H1 (cell line): ENCODE measurements at regions not wholly inside any gene's neighbourhood (a gene's known extent, or its start where the extent isn't known, plus 50 kb on each side); places are given as distances from the start of the nearest gene placed in this dataset.

Experiments used
- CTCF ChIA-PET: fragments of 300-600 bp; sonication (Branson Sonifier 250); formaldehyde crosslinking; loops from one replicate; lab custom pipeline; 2021; ENCODE audit not compliant: partially characterized antibody; lab: Charles Lee
- POLR2A ChIA-PET: fragments of 300-600 bp; sonication (Branson Sonifier 250); formaldehyde crosslinking; loops from one replicate; lab custom pipeline; 2021; ENCODE audit warnings: inconsistent platforms; ENCODE audit not compliant: partially characterized antibody; lab: Charles Lee
- DNase-seq, 2 experiments: peaks; one replicate each; pipeline versions ENCODE4 v3.0.0 to v3.0.0-alpha.2; 2010 to 2022; ENCODE audit warnings: low spot score in 2 of 2, low read depth in 1 of 2, mixed read lengths in 1 of 2
- FAIRE-seq: peaks from 2 replicates; lab custom pipeline; 2011; peaks lifted over from hg19 to GRCh38; lab: Jason Lieb, UNC
- H2AFZ ChIP-seq: 2 replicates; pipeline ENCODE4 v1.8.1; 2012; ENCODE audit warnings: low read length, inconsistent platforms
- H2AK5ac ChIP-seq: 2 replicates; pipeline ENCODE4 v1.6.1; 2013; ENCODE audit warnings: low read depth, low read length
- H2BK120ac ChIP-seq: replicated peaks from 2 replicates; pipeline ENCODE3; 2013; ENCODE audit warnings: low read depth, low read length, inconsistent platforms
- H2BK12ac ChIP-seq: 2 replicates; pipeline ENCODE4 v1.6.1; 2013; ENCODE audit warnings: low read depth, low read length
- H2BK15ac ChIP-seq: 2 replicates; pipeline ENCODE4 v1.6.1; 2013; ENCODE audit warnings: low read length
- H2BK20ac ChIP-seq: 2 replicates; pipeline ENCODE4 v1.6.1; 2013; ENCODE audit warnings: low read length
- H2BK5ac ChIP-seq: 2 replicates; pipeline ENCODE4 v1.6.1; 2013; ENCODE audit warnings: low read depth, low read length
- H3K14ac ChIP-seq: 2 replicates; pipeline ENCODE4 v1.6.1; 2013; ENCODE audit warnings: inconsistent platforms; ENCODE audit not compliant: insufficient read length
- H3K18ac ChIP-seq: 2 replicates; pipeline ENCODE4 v1.6.1; 2013; ENCODE audit warnings: low read length; ENCODE audit errors: extremely low read depth
- H3K23ac ChIP-seq: 2 replicates; pipeline ENCODE4 v1.6.1; 2013; ENCODE audit warnings: inconsistent platforms; ENCODE audit not compliant: insufficient read length
- H3K23me2 ChIP-seq: 2 replicates; pipeline ENCODE4 v1.6.1; 2013; ENCODE audit warnings: low read depth, low read length
- H3K27ac ChIP-seq: 2 replicates; pipeline ENCODE4 v1.6.1; 2011; ENCODE audit warnings: low read depth, low read length, inconsistent platforms
- H3K27me3 ChIP-seq, 4 experiments: replicated peaks in 1 of 4; 1 replicate in 1 of 4; 2 replicates in 3 of 4; pipeline versions ENCODE4 v1.6.1 to v1.8.1; 2011 to 2013; ENCODE audit warnings: low read length in 3 of 4, mild to moderate bottlenecking in 3 of 4, inconsistent platforms in 2 of 4, mixed read lengths in 2 of 4, moderate library complexity in 1 of 4; ENCODE audit not compliant: control insufficient read depth in 3 of 4, insufficient read depth in 3 of 4; ENCODE audit errors: extremely low read depth in 1 of 4
- H3K36me3 ChIP-seq, 4 experiments: 2 replicates each; pipeline versions ENCODE4 v1.6.1 to v1.8.1; 2011 to 2013; ENCODE audit warnings: mild to moderate bottlenecking in 4 of 4, low read length in 3 of 4, moderate library complexity in 2 of 4, control low read depth in 1 of 4, inconsistent platforms in 1 of 4; ENCODE audit not compliant: insufficient read depth in 4 of 4, control insufficient read depth in 2 of 4
- H3K4ac ChIP-seq: replicated peaks from 2 replicates; pipeline ENCODE3; 2013; ENCODE audit warnings: low read length, low read depth, mixed read lengths, inconsistent platforms; ENCODE audit not compliant: insufficient read length
- H3K4me1 ChIP-seq, 4 experiments: replicated peaks in 1 of 4; 1 replicate in 1 of 4; 2 replicates in 3 of 4; pipeline versions ENCODE4 v1.6.1 to v1.8.1; 2011 to 2013; ENCODE audit warnings: low read length in 3 of 4, inconsistent platforms in 2 of 4, mixed read lengths in 1 of 4; ENCODE audit not compliant: insufficient read depth in 4 of 4, control insufficient read depth in 3 of 4
- H3K4me2 ChIP-seq, 2 experiments: 2 replicates each; pipeline versions ENCODE4 v1.6.1 to v1.8.1; 2011 to 2013; ENCODE audit warnings: low read depth in 2 of 2, low read length in 2 of 2, control low read depth in 1 of 2, inconsistent platforms in 1 of 2, mild to moderate bottlenecking in 1 of 2; ENCODE audit not compliant: insufficient read depth in 1 of 2
- H3K4me3 ChIP-seq, 4 experiments: fragments of 200-600, 300-600 bp in 1 of 4; sonication (generic), shearing (Covaris generic), sonication (Bioruptor Twin) in 1 of 4; 2 replicates each; pipeline versions ENCODE4 v1.5.1 to v1.8.1; 2011 to 2016; ENCODE audit warnings: low read length in 4 of 4, low read depth in 3 of 4, control low read depth in 2 of 4, inconsistent platforms in 2 of 4, mild to moderate bottlenecking in 2 of 4, mixed read lengths in 1 of 4, moderate library complexity in 1 of 4; ENCODE audit not compliant: insufficient read depth in 2 of 4; ENCODE audit errors: extremely low read depth in 1 of 4
- H3K56ac ChIP-seq: replicated peaks from 2 replicates; pipeline ENCODE3; 2013; ENCODE audit warnings: low read depth, mild to moderate bottlenecking, mixed read lengths, low read length, inconsistent platforms; ENCODE audit not compliant: insufficient read length
- H3K79me1 ChIP-seq: 2 replicates; pipeline ENCODE4 v1.6.1; 2013; ENCODE audit warnings: low read depth, low read length, control low read depth
- H3K79me2 ChIP-seq, 2 experiments: 2 replicates each; pipeline versions ENCODE4 v1.6.1 to v1.8.1; 2012 to 2013; ENCODE audit warnings: low read length in 2 of 2, mild to moderate bottlenecking in 2 of 2, inconsistent platforms in 1 of 2; ENCODE audit not compliant: insufficient read depth in 2 of 2, control insufficient read depth in 1 of 2
- H3K9ac ChIP-seq, 4 experiments: replicated peaks in 1 of 4; 1 replicate in 1 of 4; 2 replicates in 3 of 4; pipeline versions ENCODE4 v1.6.1 to v1.8.1; 2011 to 2013; ENCODE audit warnings: low read depth in 3 of 4, low read length in 3 of 4, control low read depth in 2 of 4, mild to moderate bottlenecking in 2 of 4, moderate library complexity in 2 of 4, inconsistent platforms in 1 of 4; ENCODE audit errors: extremely low read depth in 1 of 4
- H3K9me3 ChIP-seq, 2 experiments: 2 replicates each; pipeline versions ENCODE4 v1.6.1 to v1.8.1; 2012 to 2013; ENCODE audit warnings: mild to moderate bottlenecking in 2 of 2, moderate library complexity in 2 of 2, control low read depth in 1 of 2, inconsistent platforms in 1 of 2, low read depth in 1 of 2, low read length in 1 of 2, mixed read lengths in 1 of 2; ENCODE audit not compliant: insufficient read depth in 2 of 2
- H4K20me1 ChIP-seq, 2 experiments: replicated peaks in 1 of 2; 2 replicates each; pipeline versions ENCODE3 to v1.8.1; 2011 to 2013; ENCODE audit warnings: inconsistent platforms in 2 of 2, low read length in 2 of 2, mild to moderate bottlenecking in 1 of 2; ENCODE audit not compliant: insufficient read depth in 2 of 2, control insufficient read depth in 1 of 2
- H4K5ac ChIP-seq: 2 replicates; pipeline ENCODE4 v1.6.1; 2013; ENCODE audit warnings: low read length, low read depth, mixed read lengths, inconsistent platforms; ENCODE audit not compliant: insufficient read length
- H4K8ac ChIP-seq: 2 replicates; pipeline ENCODE4 v1.8.0; 2013; ENCODE audit warnings: mild to moderate bottlenecking, moderate library complexity, low read length, inconsistent platforms; ENCODE audit not compliant: insufficient read depth; ENCODE audit errors: extremely low read depth
- H4K91ac ChIP-seq: replicated peaks from 2 replicates; pipeline ENCODE3; 2013; ENCODE audit warnings: low read length, mixed read lengths, inconsistent platforms; ENCODE audit not compliant: insufficient read length
- WGBS, 2 experiments: shearing (Covaris generic) in 1 of 2; methylation state at CpG; one replicate each; pipeline versions ENCODE4 v1.1.6 to v1.1.7; 2013 to 2015; ENCODE audit warnings: low lambda C conversion rate in 2 of 2, mixed read lengths in 2 of 2, inconsistent platforms in 1 of 2, low coverage in 1 of 2, missing lambda C conversion rate in 1 of 2; ENCODE audit not compliant: insufficient replicate concordance in 2 of 2, insufficient coverage in 1 of 2, insufficient read length in 1 of 2; ENCODE audit errors: extremely low coverage in 1 of 2, missing lambda C conversion rate in 1 of 2; 5-methylcytosine and 5-hydroxymethylcytosine counted together

DNA sequence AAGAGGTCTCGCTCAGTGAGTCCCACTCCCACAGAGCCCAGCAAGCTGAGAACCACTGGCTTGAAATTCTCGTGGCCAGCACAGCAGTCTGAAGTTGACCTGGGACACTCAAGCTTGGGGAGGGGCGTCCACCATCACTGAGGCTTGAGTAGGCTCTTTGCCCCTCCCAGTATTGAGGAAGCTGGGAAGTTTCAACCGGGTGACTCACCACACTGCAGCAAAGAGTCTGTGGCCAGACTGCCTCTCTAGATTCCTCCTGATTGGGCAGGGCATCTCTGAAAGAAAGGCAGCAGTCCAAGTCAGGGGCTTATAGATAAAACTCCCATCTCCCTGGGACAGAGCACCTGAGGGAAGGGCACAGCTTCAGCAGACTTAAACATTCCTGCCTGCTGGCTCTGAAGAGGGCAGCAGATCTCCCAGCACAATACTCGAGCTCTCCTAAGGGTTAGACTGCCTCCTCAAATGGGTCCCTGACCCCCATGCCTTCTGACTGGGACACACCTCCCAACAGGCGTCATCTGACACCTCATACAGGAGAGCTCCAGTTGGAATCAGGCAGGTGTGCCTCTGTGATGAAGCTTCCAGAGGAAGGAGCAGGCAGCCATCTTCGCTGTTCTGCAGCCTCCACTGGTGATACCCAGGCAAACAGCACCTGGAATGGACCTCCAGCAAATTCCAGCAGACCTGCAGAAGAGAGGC is 970.9 kb upstream of the LRRN3 start:
- CTCF ChIA-PET: interaction anchor here (1.1 kb wide), 2 partner anchors 10 to 876 kb away, joined by 3 read pairs; no protein-coding TSS in a partner anchor

More for the DNA sequence above, 970.9 kb upstream of the LRRN3 start:
- no peak overlapping the region for H2AFZ ChIP-seq
- WGBS, 2 experiments: 85% methylated on average over 6 of the region's 7 CpGs; no CpG with 5 or more reads in 1 of the 2 experiments
- H4K8ac ChIP-seq: 0 out of 2 replicates have a peak overlapping the region, but pooled peaks have one; percentile 35
- no peaks in the 10 kb centered on the region for H3K79me1 ChIP-seq
- H3K27me3 ChIP-seq: no peaks in the 10 kb centered on the region
- no peak overlapping the region for H3K18ac ChIP-seq
- no peaks in the 10 kb centered on the region for H3K9me3 ChIP-seq
- no peak overlapping the region for H2BK12ac ChIP-seq
- H4K91ac ChIP-seq: no peak overlapping the region
- no peak overlapping the region for H3K4ac ChIP-seq
- no peaks in the 10 kb centered on the region; a peak in 1 of 7 replicates for H3K4me1 ChIP-seq
- no peaks in the 10 kb centered on the region for H4K20me1 ChIP-seq
- no peak overlapping the region for H2AK5ac ChIP-seq
- no peaks in the 10 kb centered on the region for H3K36me3 ChIP-seq
- no peak overlapping the region for H2BK120ac ChIP-seq
- H3K9ac ChIP-seq: no peak overlapping the region
- H2BK5ac ChIP-seq: no peak overlapping the region
- FAIRE-seq: no peak
- no peaks in the 10 kb centered on the region for H3K23me2 ChIP-seq
- no peaks in the 10 kb centered on the region for H3K79me2 ChIP-seq
- no peak overlapping the region for H3K14ac ChIP-seq
- H3K4me2 ChIP-seq: no peak overlapping the region
- no peak overlapping the region; the same call in 1 of the 2 replicates for H2BK20ac ChIP-seq
- no peak overlapping the region for H2BK15ac ChIP-seq
- H4K5ac ChIP-seq: no peak overlapping the region
- POLR2A ChIA-PET: no interaction called here
- no peak overlapping the region for H3K4me3 ChIP-seq
- H3K27ac ChIP-seq: no peak overlapping the region
- no peak overlapping the region for H3K23ac ChIP-seq
- DNase-seq: no peak
- H3K56ac ChIP-seq: no peak overlapping the region
